Keratinocyte (primary cell): ENCODE measurements at regions not wholly inside any gene's neighbourhood (a gene's known extent, or its start where the extent isn't known, plus 50 kb on each side); places are given as distances from the start of the nearest gene placed in this dataset.

Experiments used
- EZH2 ChIP-seq: IDR thresholded peaks from one replicate; pipeline ENCODE4 v1.6.1; 2012; ENCODE audit warnings: inconsistent platforms, mild to moderate bottlenecking, low read length, moderate library complexity
- TF ChIP-seq, protein P1 (sequence below), 3 experiments: IDR thresholded peaks in 1 of 3; conservative IDR thresholded peaks in 1 of 3; optimal IDR thresholded peaks in 1 of 3; 2 replicates in 2 of 3; 3 replicates in 1 of 3; pipeline versions ENCODE3 to v1.5.1; 2011; ENCODE audit warnings: low read length in 3 of 3, mild to moderate bottlenecking in 3 of 3, moderate library complexity in 2 of 3, control low read depth in 1 of 3, inconsistent platforms in 1 of 3; ENCODE audit not compliant: insufficient read depth in 2 of 3; ENCODE audit errors: extremely low read depth in 1 of 3

DNA sequence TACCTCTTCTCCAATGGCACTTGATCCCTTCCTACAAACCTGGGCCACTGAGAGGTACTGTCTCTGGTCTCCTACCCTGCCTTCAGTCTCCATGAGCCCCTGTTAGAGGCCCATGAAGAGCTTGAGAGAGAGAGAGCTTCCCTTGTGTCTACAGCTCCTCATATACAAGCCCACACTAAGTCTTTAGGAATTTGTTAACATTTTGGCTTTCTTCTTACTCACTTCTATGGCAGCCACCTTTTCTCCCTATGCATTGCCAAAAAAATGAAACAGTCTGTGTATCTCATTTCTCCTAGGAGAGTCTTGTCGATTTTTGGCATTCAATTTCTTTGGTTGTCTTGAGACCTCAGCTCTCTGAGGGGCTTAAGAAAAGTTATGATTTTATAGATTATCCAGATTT lies 90.9 kb upstream of the LNX1 start:
- TF ChIP-seq, protein P1, sequence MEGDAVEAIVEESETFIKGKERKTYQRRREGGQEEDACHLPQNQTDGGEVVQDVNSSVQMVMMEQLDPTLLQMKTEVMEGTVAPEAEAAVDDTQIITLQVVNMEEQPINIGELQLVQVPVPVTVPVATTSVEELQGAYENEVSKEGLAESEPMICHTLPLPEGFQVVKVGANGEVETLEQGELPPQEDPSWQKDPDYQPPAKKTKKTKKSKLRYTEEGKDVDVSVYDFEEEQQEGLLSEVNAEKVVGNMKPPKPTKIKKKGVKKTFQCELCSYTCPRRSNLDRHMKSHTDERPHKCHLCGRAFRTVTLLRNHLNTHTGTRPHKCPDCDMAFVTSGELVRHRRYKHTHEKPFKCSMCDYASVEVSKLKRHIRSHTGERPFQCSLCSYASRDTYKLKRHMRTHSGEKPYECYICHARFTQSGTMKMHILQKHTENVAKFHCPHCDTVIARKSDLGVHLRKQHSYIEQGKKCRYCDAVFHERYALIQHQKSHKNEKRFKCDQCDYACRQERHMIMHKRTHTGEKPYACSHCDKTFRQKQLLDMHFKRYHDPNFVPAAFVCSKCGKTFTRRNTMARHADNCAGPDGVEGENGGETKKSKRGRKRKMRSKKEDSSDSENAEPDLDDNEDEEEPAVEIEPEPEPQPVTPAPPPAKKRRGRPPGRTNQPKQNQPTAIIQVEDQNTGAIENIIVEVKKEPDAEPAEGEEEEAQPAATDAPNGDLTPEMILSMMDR (optimal IDR thresholded peaks at IDR 0.05 in 1 of 3, IDR thresholded peaks at IDR 0.05 in 1 of 3, conservative IDR thresholded peaks at IDR 0.05 in 1 of 3; ENCODE audit: extremely low read depth in 1 of 3, insufficient read depth in 2 of 3, low read length in 3 of 3): no peak
- TF ChIP-seq EZH2: no peak
